ENCODE measurements at regions not wholly inside any gene's neighbourhood (a gene's known extent, or its start where the extent isn't known, plus 50 kb on each side); places are given as distances from the start of the nearest gene placed in this dataset.

DNA sequence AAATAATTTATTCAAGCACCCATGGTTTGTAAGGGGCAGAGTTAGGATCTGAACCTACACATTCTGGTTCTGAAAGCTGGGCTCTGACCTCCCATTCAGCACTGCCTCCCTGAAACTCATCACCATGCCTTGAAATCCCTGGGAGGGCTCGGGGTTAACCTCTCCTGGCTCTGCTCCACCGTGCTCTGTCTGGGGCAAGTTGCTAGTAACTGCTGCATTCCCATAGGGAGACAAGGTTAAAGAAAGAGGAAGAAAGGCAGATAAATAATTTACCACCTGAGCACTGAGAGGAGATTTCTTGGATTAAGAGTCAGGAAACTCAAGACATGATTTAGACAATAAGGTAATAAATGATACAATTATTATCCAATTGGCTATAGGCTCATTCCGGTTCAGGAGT lies 199.3 kb downstream of the KIF18A start:
- no peaks in the 10 kb centered on the region for H3K9me3 ChIP-seq (ENCODE audit: control insufficient read depth in 1 of 2, low read length in 2 of 2)
- H3K4me3 ChIP-seq (ENCODE audit: low read depth in 1 of 2, low read length in 2 of 2): no peak overlapping the region
- H3K4me1 ChIP-seq (ENCODE audit: control insufficient read depth in 1 of 2, insufficient read depth in 2 of 2, low read length in 2 of 2): no peaks in the 10 kb centered on the region
- no peaks in the 10 kb centered on the region for H3K36me3 ChIP-seq (ENCODE audit: control insufficient read depth in 1 of 2, insufficient read depth in 2 of 2, low read length in 2 of 2)
- H3K9ac ChIP-seq (ENCODE audit: low read depth in 1 of 2, low read length in 2 of 2): no peak overlapping the region
- H3K27ac ChIP-seq (ENCODE audit: low read depth, low read length): no peak overlapping the region
- H3K27me3 ChIP-seq (ENCODE audit: control insufficient read depth in 1 of 2, insufficient read depth in 2 of 2, low read length in 2 of 2): no peaks in the 10 kb centered on the region

DNA sequence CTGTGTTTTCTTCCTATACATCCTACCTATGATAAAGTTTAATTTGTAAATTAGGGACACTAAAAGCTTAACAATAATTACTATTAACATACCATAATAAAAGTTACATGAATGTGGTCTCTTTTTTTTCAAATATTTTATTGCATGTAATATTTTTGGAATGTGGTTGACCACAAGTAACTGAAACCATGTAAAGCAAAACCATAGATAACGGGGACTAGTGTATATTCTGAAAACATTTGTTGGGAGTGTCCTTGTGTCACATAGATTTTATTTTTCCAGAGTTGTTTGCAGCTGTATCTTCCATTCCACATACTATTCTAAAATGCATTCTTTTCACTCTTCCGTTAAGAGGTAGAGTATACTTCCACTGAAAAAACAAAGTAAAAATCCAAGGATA lies 200.4 kb downstream of the KIF18A start:
- H3K27me3 ChIP-seq (ENCODE audit: control insufficient read depth in 1 of 2, insufficient read depth in 2 of 2, low read length in 2 of 2): no peaks in the 10 kb centered on the region
- H3K4me3 ChIP-seq (ENCODE audit: low read depth in 1 of 2, low read length in 2 of 2): no peak overlapping the region
- H3K9me3 ChIP-seq (ENCODE audit: control insufficient read depth in 1 of 2, low read length in 2 of 2): no peaks in the 10 kb centered on the region
- H3K4me1 ChIP-seq (ENCODE audit: control insufficient read depth in 1 of 2, insufficient read depth in 2 of 2, low read length in 2 of 2): no peaks in the 10 kb centered on the region
- no peaks in the 10 kb centered on the region for H3K36me3 ChIP-seq (ENCODE audit: control insufficient read depth in 1 of 2, insufficient read depth in 2 of 2, low read length in 2 of 2)
- H3K9ac ChIP-seq (ENCODE audit: low read depth in 1 of 2, low read length in 2 of 2): no peak overlapping the region
- H3K27ac ChIP-seq (ENCODE audit: low read depth, low read length): no peak overlapping the region

DNA sequence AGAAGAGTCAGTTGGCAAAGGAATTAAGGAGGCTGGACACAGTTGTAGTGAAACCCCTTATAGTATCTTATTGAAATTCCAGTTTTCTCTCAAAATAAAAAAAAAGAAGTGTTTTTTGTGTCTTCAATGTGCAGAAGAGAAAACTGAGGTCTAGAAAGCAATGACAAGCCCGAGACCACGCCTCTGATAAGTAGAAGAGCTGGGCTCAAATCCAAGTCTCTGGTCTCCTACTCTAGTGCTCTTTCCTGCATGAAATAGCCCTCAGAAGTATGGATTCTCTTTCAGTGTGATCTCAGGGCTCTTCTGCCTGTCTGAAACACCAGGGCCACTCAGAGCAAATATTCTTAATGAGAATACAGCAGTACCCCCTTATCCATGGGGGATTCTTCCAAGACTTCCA lies 200.9 kb downstream of the KIF18A start:
- Histone ChIP-seq H3K27ac (ENCODE audit: low read depth, low read length) (no peak overlapping the region), H3K9ac (ENCODE audit: low read depth in 1 of 2, low read length in 2 of 2) (no peak overlapping the region), H3K4me3 (ENCODE audit: low read depth in 1 of 2, low read length in 2 of 2) (no peak overlapping the region), H3K9me3 (ENCODE audit: control insufficient read depth in 1 of 2, low read length in 2 of 2) (no peaks in the 10 kb centered on the region), H3K4me1 (ENCODE audit: control insufficient read depth in 1 of 2, insufficient read depth in 2 of 2, low read length in 2 of 2) (no peaks in the 10 kb centered on the region), H3K27me3 (ENCODE audit: control insufficient read depth in 1 of 2, insufficient read depth in 2 of 2, low read length in 2 of 2) (no peaks in the 10 kb centered on the region), H3K36me3 (ENCODE audit: control insufficient read depth in 1 of 2, insufficient read depth in 2 of 2, low read length in 2 of 2) (no peaks in the 10 kb centered on the region)

DNA sequence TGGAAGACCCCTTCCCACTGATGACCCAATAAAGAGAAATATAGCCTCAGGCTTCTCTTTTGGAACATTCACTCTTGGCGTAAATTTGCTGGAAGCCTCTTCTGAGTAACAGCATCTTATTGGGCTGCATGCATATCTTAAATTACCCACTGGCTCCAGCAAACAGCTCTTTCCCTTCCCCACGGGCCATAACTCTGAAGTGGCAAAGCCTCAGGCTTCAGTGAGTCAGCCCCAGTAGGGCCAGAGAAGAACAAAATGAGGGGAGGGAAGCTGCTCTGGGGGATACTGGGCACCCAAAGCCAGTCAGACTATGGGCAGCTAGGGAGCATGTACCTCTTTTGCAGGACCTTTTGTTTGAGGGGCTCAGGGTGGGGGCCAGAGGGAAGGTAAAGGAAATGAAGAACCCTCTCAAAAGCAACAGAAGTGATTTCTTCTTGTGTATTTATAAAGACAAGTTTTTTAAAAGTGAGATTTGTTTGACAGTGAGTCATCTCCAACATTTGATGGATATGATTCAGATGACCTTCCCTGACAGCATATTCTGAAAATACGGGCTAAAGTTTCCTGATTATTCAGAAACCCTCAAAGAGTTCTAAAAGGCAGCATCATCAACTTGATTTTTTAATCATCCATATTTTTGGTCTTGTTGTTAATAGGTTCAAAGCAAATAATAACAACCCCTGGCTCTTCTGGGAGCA lies 203.4 kb downstream of the KIF18A start:
- Histone ChIP-seq H3K4me3 (ENCODE audit: low read depth in 1 of 2, low read length in 2 of 2) (no peak overlapping the region), H3K27me3 (ENCODE audit: control insufficient read depth in 1 of 2, insufficient read depth in 2 of 2, low read length in 2 of 2) (no peaks in the 10 kb centered on the region), H3K4me1 (ENCODE audit: control insufficient read depth in 1 of 2, insufficient read depth in 2 of 2, low read length in 2 of 2) (no peaks in the 10 kb centered on the region), H3K9ac (ENCODE audit: low read depth in 1 of 2, low read length in 2 of 2) (no peak overlapping the region), H3K27ac (ENCODE audit: low read depth, low read length) (no peak overlapping the region), H3K36me3 (ENCODE audit: control insufficient read depth in 1 of 2, insufficient read depth in 2 of 2, low read length in 2 of 2) (no peaks in the 10 kb centered on the region), H3K9me3 (ENCODE audit: control insufficient read depth in 1 of 2, low read length in 2 of 2) (no peaks in the 10 kb centered on the region)

DNA sequence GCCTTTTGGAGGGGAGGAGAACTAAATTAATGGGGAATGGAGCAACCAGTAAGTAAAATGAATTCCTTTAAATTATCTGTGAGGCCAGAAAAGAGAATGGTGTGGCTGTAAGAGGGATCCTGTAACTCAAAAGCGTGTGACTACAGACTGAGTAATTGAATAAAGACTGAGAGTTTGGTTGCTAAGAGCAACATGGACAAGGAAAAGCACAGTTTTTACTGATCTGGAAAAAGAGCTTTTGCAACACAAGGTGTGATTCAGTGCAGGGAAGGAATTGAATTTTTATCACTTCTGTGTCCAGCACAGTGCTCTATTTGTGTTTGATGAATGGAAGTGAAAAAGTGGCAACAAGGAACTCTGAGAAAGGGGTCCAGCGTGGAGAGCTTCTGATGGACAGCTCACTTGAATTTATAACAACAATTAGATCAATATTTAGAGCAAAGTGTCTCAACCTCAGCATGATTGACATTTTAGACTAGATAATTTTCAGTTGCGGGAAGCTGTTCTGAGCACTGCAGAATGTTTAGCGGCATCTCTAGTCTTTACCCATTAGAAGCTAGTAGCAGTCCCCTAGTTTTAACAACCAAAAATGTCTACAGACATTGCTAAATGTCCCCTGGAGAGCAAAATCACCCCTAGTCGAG lies 202.8 kb upstream of the BDNF start:
- H3K36me3 ChIP-seq (ENCODE audit: control insufficient read depth in 1 of 2, insufficient read depth in 2 of 2, low read length in 2 of 2): no peaks in the 10 kb centered on the region
- H3K27me3 ChIP-seq (ENCODE audit: control insufficient read depth in 1 of 2, insufficient read depth in 2 of 2, low read length in 2 of 2): no peaks in the 10 kb centered on the region
- no peaks in the 10 kb centered on the region for H3K9me3 ChIP-seq (ENCODE audit: control insufficient read depth in 1 of 2, low read length in 2 of 2)
- no peaks in the 10 kb centered on the region for H3K4me1 ChIP-seq (ENCODE audit: control insufficient read depth in 1 of 2, insufficient read depth in 2 of 2, low read length in 2 of 2)
- H3K4me3 ChIP-seq (ENCODE audit: low read depth in 1 of 2, low read length in 2 of 2): no peak overlapping the region
- H3K9ac ChIP-seq (ENCODE audit: low read depth in 1 of 2, low read length in 2 of 2): no peak overlapping the region
- no peak overlapping the region for H3K27ac ChIP-seq (ENCODE audit: low read depth, low read length)

DNA sequence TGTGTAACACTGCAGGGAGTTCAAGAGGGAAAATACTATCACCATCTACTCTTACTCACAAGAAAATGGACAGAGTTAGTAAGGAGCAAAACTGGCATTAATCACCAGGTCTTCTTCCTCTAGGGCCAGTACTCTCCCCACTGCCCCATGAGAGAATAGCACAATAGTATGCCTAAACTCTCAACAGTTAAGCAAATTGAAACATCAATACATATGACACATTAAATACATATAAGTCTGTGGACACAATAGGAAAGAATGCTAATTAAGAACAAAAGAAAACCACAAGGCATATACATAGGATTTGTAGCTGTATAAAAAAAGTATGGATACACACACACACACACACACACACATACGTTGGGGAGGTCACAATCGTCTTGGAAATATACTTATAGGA lies 197.9 kb upstream of the BDNF start:
- Histone ChIP-seq H3K9me3 (ENCODE audit: control insufficient read depth in 1 of 2, low read length in 2 of 2) (no peaks in the 10 kb centered on the region), H3K27me3 (ENCODE audit: control insufficient read depth in 1 of 2, insufficient read depth in 2 of 2, low read length in 2 of 2) (no peaks in the 10 kb centered on the region), H3K4me1 (ENCODE audit: control insufficient read depth in 1 of 2, insufficient read depth in 2 of 2, low read length in 2 of 2) (no peaks in the 10 kb centered on the region), H3K36me3 (ENCODE audit: control insufficient read depth in 1 of 2, insufficient read depth in 2 of 2, low read length in 2 of 2) (no peaks in the 10 kb centered on the region), H3K9ac (ENCODE audit: low read depth in 1 of 2, low read length in 2 of 2) (no peak overlapping the region), H3K4me3 (ENCODE audit: low read depth in 1 of 2, low read length in 2 of 2) (no peak overlapping the region), H3K27ac (ENCODE audit: low read depth, low read length) (no peak overlapping the region)

DNA sequence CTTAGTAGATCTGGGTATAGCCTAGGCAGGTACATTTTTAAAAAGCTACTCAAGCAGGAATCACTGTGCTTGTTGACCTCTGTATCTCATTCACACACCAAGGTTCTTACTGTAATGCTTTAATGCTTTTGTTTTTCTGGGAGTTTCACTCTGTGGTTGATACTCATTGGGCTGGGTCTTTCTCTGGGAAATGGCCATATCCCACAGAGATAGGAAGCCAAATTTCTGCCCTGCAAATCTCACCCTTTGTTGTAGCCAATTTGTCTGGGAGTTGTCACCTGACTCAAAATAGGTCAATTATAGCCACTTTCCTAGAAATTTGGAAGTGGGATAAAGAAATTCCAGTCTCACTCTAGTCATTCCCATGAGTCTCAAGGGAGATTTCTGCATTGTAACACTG lies 195.8 kb upstream of the BDNF start:
- H3K9ac ChIP-seq (ENCODE audit: low read depth in 1 of 2, low read length in 2 of 2): no peak overlapping the region
- no peak overlapping the region for H3K27ac ChIP-seq (ENCODE audit: low read depth, low read length)
- no peaks in the 10 kb centered on the region for H3K36me3 ChIP-seq (ENCODE audit: control insufficient read depth in 1 of 2, insufficient read depth in 2 of 2, low read length in 2 of 2)
- H3K4me1 ChIP-seq (ENCODE audit: control insufficient read depth in 1 of 2, insufficient read depth in 2 of 2, low read length in 2 of 2): no peaks in the 10 kb centered on the region
- H3K4me3 ChIP-seq (ENCODE audit: low read depth in 1 of 2, low read length in 2 of 2): no peak overlapping the region
- H3K27me3 ChIP-seq (ENCODE audit: control insufficient read depth in 1 of 2, insufficient read depth in 2 of 2, low read length in 2 of 2): no peaks in the 10 kb centered on the region
- H3K9me3 ChIP-seq (ENCODE audit: control insufficient read depth in 1 of 2, low read length in 2 of 2): no peaks in the 10 kb centered on the region

DNA sequence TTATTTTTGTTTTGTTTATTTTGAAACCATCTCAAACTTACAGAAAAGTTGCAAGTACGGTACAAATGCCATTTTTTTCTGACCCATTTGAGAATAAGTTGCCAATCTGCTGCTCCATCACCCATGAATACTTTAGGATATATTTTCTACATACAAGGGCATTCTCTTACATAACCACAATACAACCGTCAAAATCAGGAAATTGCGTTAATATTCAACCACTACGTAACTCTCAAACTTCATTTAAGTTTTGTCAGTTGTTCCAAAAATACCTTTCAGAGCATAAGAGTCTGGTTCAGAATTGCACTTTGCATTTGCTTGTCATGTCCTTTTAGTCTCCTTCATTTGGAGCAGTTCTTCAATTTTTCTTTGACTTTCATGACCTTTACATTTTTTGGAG lies 194.3 kb upstream of the BDNF start:
- H3K36me3 ChIP-seq (ENCODE audit: control insufficient read depth in 1 of 2, insufficient read depth in 2 of 2, low read length in 2 of 2): no peaks in the 10 kb centered on the region
- no peaks in the 10 kb centered on the region for H3K4me1 ChIP-seq (ENCODE audit: control insufficient read depth in 1 of 2, insufficient read depth in 2 of 2, low read length in 2 of 2)
- H3K9me3 ChIP-seq (ENCODE audit: control insufficient read depth in 1 of 2, low read length in 2 of 2): no peaks in the 10 kb centered on the region
- no peak overlapping the region for H3K27ac ChIP-seq (ENCODE audit: low read depth, low read length)
- no peaks in the 10 kb centered on the region for H3K27me3 ChIP-seq (ENCODE audit: control insufficient read depth in 1 of 2, insufficient read depth in 2 of 2, low read length in 2 of 2)
- no peak overlapping the region for H3K4me3 ChIP-seq (ENCODE audit: low read depth in 1 of 2, low read length in 2 of 2)
- no peak overlapping the region for H3K9ac ChIP-seq (ENCODE audit: low read depth in 1 of 2, low read length in 2 of 2)

DNA sequence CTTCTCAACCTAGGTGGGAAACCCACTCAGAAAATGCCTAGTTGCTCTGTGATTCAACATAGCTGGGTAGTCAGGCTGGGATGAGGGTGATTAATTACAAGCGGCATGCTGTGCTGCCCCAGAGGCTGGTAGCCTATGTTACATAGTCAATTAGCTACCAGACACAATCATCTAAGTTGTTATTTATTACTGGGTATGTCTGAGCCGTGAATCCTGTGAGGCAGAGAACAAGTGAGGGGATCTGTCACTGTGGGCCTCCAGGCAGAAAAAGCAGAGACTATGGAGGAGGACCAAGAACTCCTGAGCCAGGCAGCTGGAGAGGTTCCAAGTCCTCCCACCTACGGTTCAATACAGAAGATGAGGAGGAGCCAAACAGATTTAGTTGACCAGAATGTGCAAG lies 186.6 kb upstream of the BDNF start:
- Histone ChIP-seq H3K4me1 (ENCODE audit: control insufficient read depth in 1 of 2, insufficient read depth in 2 of 2, low read length in 2 of 2) (peaks cover 0 to 2% of the 10 kb centered on the region in 2 donors), H3K36me3 (ENCODE audit: control insufficient read depth in 1 of 2, insufficient read depth in 2 of 2, low read length in 2 of 2) (no peaks in the 10 kb centered on the region), H3K9me3 (ENCODE audit: control insufficient read depth in 1 of 2, low read length in 2 of 2) (no peaks in the 10 kb centered on the region), H3K27me3 (ENCODE audit: control insufficient read depth in 1 of 2, insufficient read depth in 2 of 2, low read length in 2 of 2) (no peaks in the 10 kb centered on the region), H3K4me3 (ENCODE audit: low read depth in 1 of 2, low read length in 2 of 2) (no peak overlapping the region), H3K9ac (ENCODE audit: low read depth in 1 of 2, low read length in 2 of 2) (no peak overlapping the region), H3K27ac (ENCODE audit: low read depth, low read length) (no peak overlapping the region)

DNA sequence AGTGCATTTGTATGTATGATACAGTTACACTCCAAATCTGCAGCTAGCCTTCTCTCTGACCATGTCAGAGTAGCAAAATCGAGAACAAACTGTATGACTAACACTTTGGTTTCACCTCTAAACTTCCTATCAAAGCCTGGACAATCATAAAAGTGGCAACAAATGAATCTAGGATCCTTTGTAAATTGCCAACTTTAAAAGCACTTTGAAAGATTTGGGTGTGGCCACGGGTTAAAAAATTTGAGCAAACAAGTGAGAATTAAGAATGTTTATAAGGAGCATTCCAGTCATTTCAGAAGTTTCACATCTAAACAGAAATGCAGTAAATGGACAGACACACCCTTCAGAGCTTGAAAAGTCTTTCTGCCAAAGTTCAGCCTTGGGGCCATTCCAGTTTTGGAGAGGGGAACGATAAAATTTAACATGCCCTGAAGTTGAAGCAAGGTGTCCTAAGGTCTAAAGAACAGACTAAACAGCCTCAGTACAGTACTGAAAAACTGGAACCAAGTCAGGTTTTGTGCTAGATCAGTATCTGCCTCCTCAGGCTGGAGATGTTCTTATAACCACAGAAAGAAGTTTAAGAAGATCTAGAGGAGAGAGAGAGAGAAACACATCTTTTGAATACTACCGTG lies 181.9 kb upstream of the BDNF start:
- no peak overlapping the region for H3K9ac ChIP-seq (ENCODE audit: low read depth in 1 of 2, low read length in 2 of 2)
- H3K4me1 ChIP-seq (ENCODE audit: control insufficient read depth in 1 of 2, insufficient read depth in 2 of 2, low read length in 2 of 2): peaks cover 0 to 4% of the 10 kb centered on the region in 2 donors
- H3K4me3 ChIP-seq (ENCODE audit: low read depth in 1 of 2, low read length in 2 of 2): no peak overlapping the region

More for the DNA sequence above, 181.9 kb upstream of the BDNF start:
- H3K27ac ChIP-seq (ENCODE audit: low read depth, low read length): no peak overlapping the region
- no peaks in the 10 kb centered on the region for H3K27me3 ChIP-seq (ENCODE audit: control insufficient read depth in 1 of 2, insufficient read depth in 2 of 2, low read length in 2 of 2)
- no peaks in the 10 kb centered on the region for H3K9me3 ChIP-seq (ENCODE audit: control insufficient read depth in 1 of 2, low read length in 2 of 2)
- no peaks in the 10 kb centered on the region for H3K36me3 ChIP-seq (ENCODE audit: control insufficient read depth in 1 of 2, insufficient read depth in 2 of 2, low read length in 2 of 2)
